ENCODE measurements at regions not wholly inside any gene's neighbourhood (a gene's known extent, or its start where the extent isn't known, plus 50 kb on each side); places are given as distances from the start of the nearest gene placed in this dataset.

DNA sequence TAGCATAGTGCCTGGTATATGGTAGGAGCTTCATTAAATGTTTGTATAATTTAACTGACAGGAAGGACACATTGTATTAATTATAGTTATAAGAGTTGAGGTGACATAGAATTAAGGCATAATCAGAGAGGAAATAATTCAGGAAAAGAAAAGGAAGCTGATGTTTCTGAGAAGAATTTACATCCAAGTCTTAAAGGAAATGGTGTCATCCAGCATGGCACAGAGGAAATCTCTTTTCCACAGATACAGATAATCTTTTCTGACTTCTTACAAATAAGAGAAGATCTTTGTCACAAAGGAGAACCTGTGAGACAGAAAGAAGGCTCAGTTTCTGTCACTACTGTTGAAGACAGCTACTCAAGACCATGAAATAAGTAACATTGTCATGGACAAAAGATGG, 222.5 kb downstream of the GJA1 start:
- TF ChIP-seq EGR1 (IDR thresholded peaks at IDR 0.05) (no peak), ZBTB7A (IDR thresholded peaks at IDR 0.05; ENCODE audit: low read depth) (no peak), TCF12 (IDR thresholded peaks at IDR 0.05; ENCODE audit: low read depth) (no peak), RAD21 (IDR thresholded peaks at IDR 0.05; ENCODE audit: low read depth) (no peak), TAF1 (IDR thresholded peaks at IDR 0.05; ENCODE audit: low read depth) (no peak), NFIC (IDR thresholded peaks at IDR 0.05) (no peak), TEAD4 (IDR thresholded peaks at IDR 0.05) (no peak), EP300 (IDR thresholded peaks at IDR 0.05; ENCODE audit: borderline replicate concordance) (no peak)
- TF ChIP-seq, protein P1, sequence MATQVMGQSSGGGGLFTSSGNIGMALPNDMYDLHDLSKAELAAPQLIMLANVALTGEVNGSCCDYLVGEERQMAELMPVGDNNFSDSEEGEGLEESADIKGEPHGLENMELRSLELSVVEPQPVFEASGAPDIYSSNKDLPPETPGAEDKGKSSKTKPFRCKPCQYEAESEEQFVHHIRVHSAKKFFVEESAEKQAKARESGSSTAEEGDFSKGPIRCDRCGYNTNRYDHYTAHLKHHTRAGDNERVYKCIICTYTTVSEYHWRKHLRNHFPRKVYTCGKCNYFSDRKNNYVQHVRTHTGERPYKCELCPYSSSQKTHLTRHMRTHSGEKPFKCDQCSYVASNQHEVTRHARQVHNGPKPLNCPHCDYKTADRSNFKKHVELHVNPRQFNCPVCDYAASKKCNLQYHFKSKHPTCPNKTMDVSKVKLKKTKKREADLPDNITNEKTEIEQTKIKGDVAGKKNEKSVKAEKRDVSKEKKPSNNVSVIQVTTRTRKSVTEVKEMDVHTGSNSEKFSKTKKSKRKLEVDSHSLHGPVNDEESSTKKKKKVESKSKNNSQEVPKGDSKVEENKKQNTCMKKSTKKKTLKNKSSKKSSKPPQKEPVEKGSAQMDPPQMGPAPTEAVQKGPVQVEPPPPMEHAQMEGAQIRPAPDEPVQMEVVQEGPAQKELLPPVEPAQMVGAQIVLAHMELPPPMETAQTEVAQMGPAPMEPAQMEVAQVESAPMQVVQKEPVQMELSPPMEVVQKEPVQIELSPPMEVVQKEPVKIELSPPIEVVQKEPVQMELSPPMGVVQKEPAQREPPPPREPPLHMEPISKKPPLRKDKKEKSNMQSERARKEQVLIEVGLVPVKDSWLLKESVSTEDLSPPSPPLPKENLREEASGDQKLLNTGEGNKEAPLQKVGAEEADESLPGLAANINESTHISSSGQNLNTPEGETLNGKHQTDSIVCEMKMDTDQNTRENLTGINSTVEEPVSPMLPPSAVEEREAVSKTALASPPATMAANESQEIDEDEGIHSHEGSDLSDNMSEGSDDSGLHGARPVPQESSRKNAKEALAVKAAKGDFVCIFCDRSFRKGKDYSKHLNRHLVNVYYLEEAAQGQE (IDR thresholded peaks at IDR 0.05; ENCODE audit: low read depth): no peak
- TF ChIP-seq, protein P2, sequence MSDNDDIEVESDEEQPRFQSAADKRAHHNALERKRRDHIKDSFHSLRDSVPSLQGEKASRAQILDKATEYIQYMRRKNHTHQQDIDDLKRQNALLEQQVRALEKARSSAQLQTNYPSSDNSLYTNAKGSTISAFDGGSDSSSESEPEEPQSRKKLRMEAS (IDR thresholded peaks at IDR 0.05): no peak
- TF ChIP-seq, protein P3, sequence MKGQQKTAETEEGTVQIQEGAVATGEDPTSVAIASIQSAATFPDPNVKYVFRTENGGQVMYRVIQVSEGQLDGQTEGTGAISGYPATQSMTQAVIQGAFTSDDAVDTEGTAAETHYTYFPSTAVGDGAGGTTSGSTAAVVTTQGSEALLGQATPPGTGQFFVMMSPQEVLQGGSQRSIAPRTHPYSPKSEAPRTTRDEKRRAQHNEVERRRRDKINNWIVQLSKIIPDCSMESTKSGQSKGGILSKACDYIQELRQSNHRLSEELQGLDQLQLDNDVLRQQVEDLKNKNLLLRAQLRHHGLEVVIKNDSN (IDR thresholded peaks at IDR 0.05): no peak

DNA sequence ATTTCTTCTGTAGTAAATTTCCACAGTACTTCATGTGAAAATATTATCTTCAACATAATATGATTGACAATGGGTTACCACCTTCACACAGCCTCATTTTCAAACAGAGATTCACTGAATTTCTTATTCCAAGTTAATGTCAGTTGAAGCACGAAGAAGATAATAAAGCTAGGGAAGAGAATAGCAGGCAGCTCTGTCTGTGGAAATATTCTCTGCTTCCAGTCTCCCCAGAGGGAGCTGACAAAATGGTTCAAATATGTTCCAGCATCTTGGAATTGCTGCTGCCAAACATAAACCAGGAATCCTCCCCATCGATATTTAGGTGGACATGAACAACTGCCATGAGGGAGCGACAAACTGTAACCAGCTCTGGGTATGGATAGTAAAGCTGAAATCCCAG, 224.8 kb downstream of the GJA1 start:
- TF ChIP-seq ZBTB7A (IDR thresholded peaks at IDR 0.05; ENCODE audit: low read depth): no peak
- TF ChIP-seq TAF1 (IDR thresholded peaks at IDR 0.05; ENCODE audit: low read depth): no peak
- no peak for TF ChIP-seq CEBPB (IDR thresholded peaks at IDR 0.05)
- TF ChIP-seq, protein P2 (IDR thresholded peaks at IDR 0.05): no peak
- TF ChIP-seq EGR1 (IDR thresholded peaks at IDR 0.05): no peak
- TF ChIP-seq EP300 (IDR thresholded peaks at IDR 0.05; ENCODE audit: borderline replicate concordance): no peak
- no peak for TF ChIP-seq NFIC (IDR thresholded peaks at IDR 0.05)
- TF ChIP-seq, protein P1 (IDR thresholded peaks at IDR 0.05; ENCODE audit: low read depth): no peak
- TF ChIP-seq FOXM1 (IDR thresholded peaks at IDR 0.05; ENCODE audit: borderline replicate concordance, low read depth): no peak
- TF ChIP-seq RAD21 (IDR thresholded peaks at IDR 0.05; ENCODE audit: low read depth): no peak
- no peak for TF ChIP-seq TCF12 (IDR thresholded peaks at IDR 0.05; ENCODE audit: low read depth)
- TF ChIP-seq, protein P3 (IDR thresholded peaks at IDR 0.05): no peak
- no peak for TF ChIP-seq YY1 (IDR thresholded peaks at IDR 0.05; ENCODE audit: low read depth)

DNA sequence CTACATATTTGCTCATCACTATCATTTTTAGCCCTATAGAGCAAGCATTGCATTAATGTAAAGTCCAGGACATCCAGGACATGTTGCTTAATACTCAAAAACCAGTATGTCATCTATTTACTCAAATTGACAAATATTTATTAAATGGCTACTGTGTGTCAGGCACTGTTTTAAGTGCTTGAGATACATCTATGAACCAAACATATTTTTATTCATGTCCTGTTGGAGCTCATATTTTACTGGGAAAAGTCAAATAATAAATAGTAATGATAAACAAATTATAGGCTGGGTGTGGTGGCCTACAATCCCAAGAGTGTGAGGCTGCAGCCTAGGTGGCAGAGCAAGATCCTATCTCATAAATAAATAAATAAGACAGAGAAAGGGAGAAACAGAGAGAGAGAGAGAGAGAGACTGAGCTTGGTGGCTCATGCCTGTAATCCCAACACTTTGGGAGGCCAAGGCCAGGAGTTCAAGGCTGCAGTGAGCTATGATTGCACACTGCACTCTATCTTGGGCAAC, 227.9 kb downstream of the GJA1 start:
- no peak for TF ChIP-seq CREB1 (IDR thresholded peaks at IDR 0.05; ENCODE audit: low read depth)
- TF ChIP-seq EP300 (IDR thresholded peaks at IDR 0.05; ENCODE audit: borderline replicate concordance): no peak
- TF ChIP-seq YY1 (IDR thresholded peaks at IDR 0.05; ENCODE audit: low read depth): no peak
- TF ChIP-seq, protein P2 (IDR thresholded peaks at IDR 0.05): no peak
- TF ChIP-seq TEAD4 (IDR thresholded peaks at IDR 0.05): no peak
- TF ChIP-seq, protein P3 (IDR thresholded peaks at IDR 0.05): no peak
- TF ChIP-seq CEBPB (IDR thresholded peaks at IDR 0.05): no peak
- no peak for TF ChIP-seq EGR1 (IDR thresholded peaks at IDR 0.05)
- TF ChIP-seq FOXM1 (IDR thresholded peaks at IDR 0.05; ENCODE audit: borderline replicate concordance, low read depth): no peak

DNA sequence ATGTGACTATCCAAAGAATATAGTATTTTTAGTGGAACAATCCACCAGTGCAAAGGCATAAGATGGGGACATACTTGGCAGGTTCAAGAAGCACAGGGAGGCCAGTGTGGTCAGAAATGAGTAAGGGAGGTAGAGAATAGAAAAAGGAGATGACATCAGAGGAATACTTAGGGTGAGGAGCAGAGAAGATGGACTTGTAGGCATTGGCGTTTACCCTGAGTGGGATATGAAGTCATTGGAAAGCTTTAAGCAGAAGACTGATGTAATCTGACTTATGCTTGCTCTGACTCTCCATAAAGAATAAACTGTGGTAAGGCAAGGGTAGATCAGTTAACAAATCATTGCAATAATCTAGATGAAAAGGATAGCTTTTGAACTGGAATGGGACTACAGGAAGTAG, 228.7 kb downstream of the GJA1 start:
- no peak for TF ChIP-seq TAF1 (IDR thresholded peaks at IDR 0.05; ENCODE audit: low read depth)
- TF ChIP-seq, protein P2 (IDR thresholded peaks at IDR 0.05): no peak
- no peak for TF ChIP-seq TCF12 (IDR thresholded peaks at IDR 0.05; ENCODE audit: low read depth)
- TF ChIP-seq, protein P1 (IDR thresholded peaks at IDR 0.05; ENCODE audit: low read depth): no peak
- TF ChIP-seq RAD21 (IDR thresholded peaks at IDR 0.05; ENCODE audit: low read depth): no peak
- no peak for TF ChIP-seq TEAD4 (IDR thresholded peaks at IDR 0.05)
- no peak for TF ChIP-seq EP300 (IDR thresholded peaks at IDR 0.05; ENCODE audit: borderline replicate concordance)
- TF ChIP-seq FOXM1 (IDR thresholded peaks at IDR 0.05; ENCODE audit: borderline replicate concordance, low read depth): no peak
- TF ChIP-seq, protein P3 (IDR thresholded peaks at IDR 0.05): no peak
- no peak for TF ChIP-seq CEBPB (IDR thresholded peaks at IDR 0.05)
- no peak for TF ChIP-seq YY1 (IDR thresholded peaks at IDR 0.05; ENCODE audit: low read depth)
- TF ChIP-seq NFIC (IDR thresholded peaks at IDR 0.05): no peak
- TF ChIP-seq EGR1 (IDR thresholded peaks at IDR 0.05): no peak
- no peak for TF ChIP-seq CREB1 (IDR thresholded peaks at IDR 0.05; ENCODE audit: low read depth)
- no peak for TF ChIP-seq ZBTB7A (IDR thresholded peaks at IDR 0.05; ENCODE audit: low read depth)

Data from Ishikawa (cell line).